ENCODE measurements at regions not wholly inside any gene's neighbourhood (a gene's known extent, or its start where the extent isn't known, plus 50 kb on each side); places are given as distances from the start of the nearest gene placed in this dataset.

DNA sequence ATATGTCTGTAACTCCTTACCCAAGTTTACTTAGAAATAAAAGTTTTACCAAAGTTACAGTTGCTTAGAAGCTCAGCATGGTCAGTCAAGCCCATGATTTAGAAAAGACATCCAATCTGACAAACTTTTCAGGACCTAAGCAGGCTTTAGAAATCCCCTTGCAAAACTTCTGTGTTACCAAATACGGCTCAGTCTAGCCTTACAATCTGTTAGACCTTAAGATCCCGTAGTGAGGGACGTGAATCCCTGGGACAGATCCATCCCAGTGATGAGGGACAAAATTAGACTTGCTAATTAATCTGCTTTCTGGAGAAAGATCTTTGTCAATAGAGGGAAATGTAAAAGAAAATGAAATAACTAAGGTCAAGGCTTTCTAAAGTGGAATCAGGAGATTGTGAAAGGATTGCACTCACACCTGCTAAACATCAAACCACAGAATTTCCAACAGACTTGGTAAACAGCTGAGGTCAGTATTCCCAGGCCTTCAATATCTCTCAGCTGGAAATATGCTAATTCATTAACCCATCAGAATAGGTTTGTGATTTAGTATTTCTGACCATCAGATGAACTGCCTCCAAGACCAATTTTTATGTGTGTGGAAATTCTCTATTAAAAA is 375.3 kb downstream of the DUSP10 start:
- POLR2A ChIA-PET: no interaction called here
- CTCF ChIA-PET: interaction anchor here (0.5 to 1.4 kb wide), 3 partner anchors 11 to 337 kb away, joined by 3 to 6 read pairs (median 3); no protein-coding TSS in a partner anchor

DNA sequence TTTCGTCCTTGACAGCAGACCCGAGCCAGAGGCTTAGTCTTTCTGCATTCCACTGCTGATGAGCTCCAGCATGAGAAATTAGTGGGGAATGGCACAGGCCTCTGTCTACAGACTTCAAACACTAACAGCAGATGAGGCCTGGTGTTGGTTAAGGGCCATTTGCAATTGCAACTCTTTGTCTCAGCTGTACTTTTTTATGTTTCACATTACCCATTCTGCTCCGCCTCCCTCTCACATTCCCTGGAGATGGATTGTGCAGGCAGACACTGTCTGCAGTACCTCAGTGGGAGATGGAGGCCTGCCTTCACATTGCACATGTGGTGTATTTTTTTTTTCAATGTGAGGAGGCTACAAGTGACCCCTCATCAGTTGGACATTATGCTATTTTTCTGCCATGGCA is 370.2 kb downstream of the DUSP10 start:
- Histone ChIP-seq H3K27me3 (ENCODE audit: control insufficient read depth, insufficient read depth, low read length) (no peaks in the 10 kb centered on the region), H3K9me3 (ENCODE audit: control insufficient read depth, insufficient read depth, low read length) (no peaks in the 10 kb centered on the region), H3K27ac (ENCODE audit: low read depth, low read length) (no peak overlapping the region), H3K4me3 (ENCODE audit: low read depth, low read length) (no peak overlapping the region)
- ChIA-PET POLR2A (no interaction called here), CTCF (no interaction called here)
- TF ChIP-seq, protein P1, sequence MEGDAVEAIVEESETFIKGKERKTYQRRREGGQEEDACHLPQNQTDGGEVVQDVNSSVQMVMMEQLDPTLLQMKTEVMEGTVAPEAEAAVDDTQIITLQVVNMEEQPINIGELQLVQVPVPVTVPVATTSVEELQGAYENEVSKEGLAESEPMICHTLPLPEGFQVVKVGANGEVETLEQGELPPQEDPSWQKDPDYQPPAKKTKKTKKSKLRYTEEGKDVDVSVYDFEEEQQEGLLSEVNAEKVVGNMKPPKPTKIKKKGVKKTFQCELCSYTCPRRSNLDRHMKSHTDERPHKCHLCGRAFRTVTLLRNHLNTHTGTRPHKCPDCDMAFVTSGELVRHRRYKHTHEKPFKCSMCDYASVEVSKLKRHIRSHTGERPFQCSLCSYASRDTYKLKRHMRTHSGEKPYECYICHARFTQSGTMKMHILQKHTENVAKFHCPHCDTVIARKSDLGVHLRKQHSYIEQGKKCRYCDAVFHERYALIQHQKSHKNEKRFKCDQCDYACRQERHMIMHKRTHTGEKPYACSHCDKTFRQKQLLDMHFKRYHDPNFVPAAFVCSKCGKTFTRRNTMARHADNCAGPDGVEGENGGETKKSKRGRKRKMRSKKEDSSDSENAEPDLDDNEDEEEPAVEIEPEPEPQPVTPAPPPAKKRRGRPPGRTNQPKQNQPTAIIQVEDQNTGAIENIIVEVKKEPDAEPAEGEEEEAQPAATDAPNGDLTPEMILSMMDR (IDR thresholded peaks at IDR 0.05; ENCODE audit: low read depth, low read length): no peak
- DNase-seq (ENCODE audit: low read depth, low spot score): no peak

More for the DNA sequence above, 375.3 kb downstream of the DUSP10 start:
- Histone ChIP-seq H3K27ac (ENCODE audit: low read depth, low read length) (no peak overlapping the region), H3K9me3 (ENCODE audit: control insufficient read depth, insufficient read depth, low read length) (no peaks in the 10 kb centered on the region), H3K27me3 (ENCODE audit: control insufficient read depth, insufficient read depth, low read length) (no peaks in the 10 kb centered on the region), H3K4me3 (ENCODE audit: low read depth, low read length) (no peak overlapping the region)
- TF ChIP-seq, protein P1 (IDR thresholded peaks at IDR 0.05; ENCODE audit: low read depth, low read length): no peak
- no peak for DNase-seq (ENCODE audit: low read depth, low spot score)

DNA sequence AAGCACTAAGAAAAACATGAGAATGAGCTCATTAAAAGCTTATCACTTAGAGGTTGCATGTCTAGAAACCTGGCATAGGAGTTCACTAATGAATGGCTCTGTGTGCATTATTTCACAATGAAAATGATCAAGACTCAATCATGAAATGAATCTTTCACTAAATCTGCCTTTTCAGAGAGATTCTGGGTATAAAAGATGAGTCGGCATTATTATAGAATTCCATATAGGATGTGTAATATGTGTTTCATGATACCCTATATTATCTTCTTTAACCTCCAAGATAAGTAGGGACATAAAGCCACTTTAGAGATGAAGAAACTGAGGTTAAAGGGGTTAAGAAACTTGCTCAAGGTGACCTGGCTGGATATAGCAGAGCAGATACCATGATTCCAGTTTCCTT is 368.1 kb downstream of the DUSP10 start:
- ChIA-PET POLR2A (no interaction called here), CTCF (interaction anchor here (1.7 kb wide), 1 partner anchor 170 kb away, joined by 3 read pairs; no protein-coding TSS in a partner anchor)
- TF ChIP-seq, protein P1 (IDR thresholded peaks at IDR 0.05; ENCODE audit: low read depth, low read length): no peak
- Histone ChIP-seq H3K27ac (ENCODE audit: low read depth, low read length) (no peak overlapping the region), H3K27me3 (ENCODE audit: control insufficient read depth, insufficient read depth, low read length) (no peaks in the 10 kb centered on the region), H3K4me3 (ENCODE audit: low read depth, low read length) (no peak overlapping the region), H3K9me3 (ENCODE audit: control insufficient read depth, insufficient read depth, low read length) (no peaks in the 10 kb centered on the region)
- no peak for DNase-seq (ENCODE audit: low read depth, low spot score)

DNA sequence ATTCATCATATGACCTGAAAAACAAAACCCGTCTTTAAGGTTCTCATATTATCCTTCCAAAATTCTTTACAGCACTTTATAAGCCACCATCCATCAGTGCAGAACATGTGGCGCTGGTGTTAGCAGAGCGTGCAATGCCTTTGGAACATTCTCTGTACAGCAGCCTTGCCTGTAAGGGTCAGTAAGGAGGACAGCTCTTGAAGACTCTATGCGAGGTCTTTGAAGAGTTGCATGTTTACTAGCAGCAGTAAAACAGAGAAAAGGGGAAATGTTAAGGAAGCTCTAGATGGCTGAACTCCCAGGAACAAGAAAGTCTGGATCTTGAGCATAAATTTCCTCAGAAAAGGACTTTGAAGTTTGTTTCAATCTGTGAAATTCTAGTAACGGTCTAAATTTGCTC is 365.6 kb downstream of the DUSP10 start:
- TF ChIP-seq, protein P1 (IDR thresholded peaks at IDR 0.05; ENCODE audit: low read depth, low read length): no peak
- ChIA-PET POLR2A (no interaction called here), CTCF (no interaction called here)
- H3K27me3 ChIP-seq (ENCODE audit: control insufficient read depth, insufficient read depth, low read length): no peaks in the 10 kb centered on the region
- DNase-seq (ENCODE audit: low read depth, low spot score): no peak
- no peak overlapping the region for H3K27ac ChIP-seq (ENCODE audit: low read depth, low read length)
- H3K4me3 ChIP-seq (ENCODE audit: low read depth, low read length): no peak overlapping the region
- no peaks in the 10 kb centered on the region for H3K9me3 ChIP-seq (ENCODE audit: control insufficient read depth, insufficient read depth, low read length)

DNA sequence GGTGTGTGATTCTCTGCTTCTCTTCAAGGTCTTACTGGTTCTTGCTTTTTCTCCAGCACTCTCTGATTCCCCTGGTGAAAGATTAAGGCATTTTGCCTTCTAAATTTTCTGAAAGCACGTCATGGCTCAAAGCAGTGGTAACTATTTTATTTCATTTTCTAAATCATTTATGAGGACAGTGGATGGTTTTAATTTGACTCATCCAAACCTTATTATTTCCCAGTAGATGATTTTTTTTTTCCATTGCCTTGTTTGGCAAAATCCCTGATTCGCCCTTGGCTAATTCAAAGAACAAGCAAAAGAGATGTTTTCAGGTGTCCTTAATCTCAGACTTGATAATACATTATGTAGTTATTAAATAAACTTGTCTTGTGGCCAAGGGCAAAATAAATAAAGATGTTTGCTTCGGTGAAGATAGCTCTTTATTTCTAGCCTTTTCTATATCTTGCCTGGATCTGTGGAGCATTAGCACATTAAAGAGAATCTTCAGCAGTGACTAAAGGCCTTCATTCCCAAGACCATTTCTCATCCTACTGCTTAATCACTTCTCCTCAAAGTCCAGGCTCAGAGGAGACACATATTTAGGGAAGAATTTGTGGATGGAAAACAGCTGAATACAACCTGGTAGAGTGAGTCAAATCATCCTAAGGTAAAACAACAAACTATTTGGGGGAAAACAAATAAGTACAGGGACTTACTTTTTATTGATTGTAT is 359.8 kb downstream of the DUSP10 start:
- ChIA-PET POLR2A (no interaction called here), CTCF (no interaction called here)
- Histone ChIP-seq H3K27ac (ENCODE audit: low read depth, low read length) (no peak overlapping the region), H3K27me3 (ENCODE audit: control insufficient read depth, insufficient read depth, low read length) (no peaks in the 10 kb centered on the region), H3K4me3 (ENCODE audit: low read depth, low read length) (no peak overlapping the region), H3K9me3 (ENCODE audit: control insufficient read depth, insufficient read depth, low read length) (no peaks in the 10 kb centered on the region)
- DNase-seq (ENCODE audit: low read depth, low spot score): no peak
- TF ChIP-seq, protein P1 (IDR thresholded peaks at IDR 0.05; ENCODE audit: low read depth, low read length): no peak

All from AG04450 (cell line).